ENCODE measurements at regions not wholly inside any gene's neighbourhood (a gene's known extent, or its start where the extent isn't known, plus 50 kb on each side); places are given as distances from the start of the nearest gene placed in this dataset.

GRCh38 chr2:139605668-139606067, 825.5 kb upstream of the NXPH2 start:
- no peaks in the 10 kb centered on the region for H3K27me3 ChIP-seq

GRCh38 chr2:139600166-139600565, 820.0 kb upstream of the NXPH2 start:
- DNase-seq: no peak

More at GRCh38 chr2:139605668-139606067, 825.5 kb upstream of the NXPH2 start:
- TF ChIP-seq POLR2A (IDR thresholded peaks at IDR 0.05) (no peak), EP300 (IDR thresholded peaks at IDR 0.05) (no peak), POLR2AphosphoS5 (IDR thresholded peaks at IDR 0.05) (no peak), CTCF (IDR thresholded peaks at IDR 0.05) (no peak)
- H3K27ac ChIP-seq: no peak overlapping the region
- H3K36me3 ChIP-seq: no peaks in the 10 kb centered on the region
- DNase-seq (no peak), ATAC-seq (ENCODE audit: low FRiP score in 2 of 2) (no peak)
- peaks cover 0 to 4% (median 0%) of the 10 kb centered on the region in 4 donors for H3K9me3 ChIP-seq
- H3K4me1 ChIP-seq: no peaks in the 10 kb centered on the region
- no peak overlapping the region for H3K4me3 ChIP-seq
- WGBS, 2 donors: 95 to 96% methylated on average over 2 of the region's 2 CpGs

GRCh38 chr2:139585101-139585500, 804.9 kb upstream of the NXPH2 start:
- H3K4me1 ChIP-seq: no peaks in the 10 kb centered on the region
- no peak for DNase-seq
- TF ChIP-seq CTCF (IDR thresholded peaks at IDR 0.05) (no peak), POLR2AphosphoS5 (IDR thresholded peaks at IDR 0.05) (no peak), POLR2A (IDR thresholded peaks at IDR 0.05) (no peak)
- whole genome bisulfite sequencing, 2 donors: 60 to 76% methylated on average over 1 of the region's 1 CpG
- no peaks in the 10 kb centered on the region for H3K27me3 ChIP-seq
- no peaks in the 10 kb centered on the region for H3K9me3 ChIP-seq
- H3K4me3 ChIP-seq: no peak overlapping the region
- H3K36me3 ChIP-seq: no peaks in the 10 kb centered on the region
- no peak for ATAC-seq (ENCODE audit: low FRiP score in 2 of 2)
- no peak overlapping the region for H3K27ac ChIP-seq

More at GRCh38 chr2:139600166-139600565, 820.0 kb upstream of the NXPH2 start:
- 48 to 63% methylated on average over 2 of the region's 2 CpGs for WGBS, 2 donors
- ATAC-seq (ENCODE audit: low FRiP score in 2 of 2): peak in 1 of 2 donors; percentile 34
- Histone ChIP-seq H3K27ac (no peak overlapping the region), H3K4me1 (no peaks in the 10 kb centered on the region), H3K36me3 (no peaks in the 10 kb centered on the region), H3K9me3 (no peaks in the 10 kb centered on the region), H3K4me3 (no peak overlapping the region), H3K27me3 (no peaks in the 10 kb centered on the region)
- TF ChIP-seq POLR2A (IDR thresholded peaks at IDR 0.05): no peak
- TF ChIP-seq CTCF (IDR thresholded peaks at IDR 0.05): no peak
- no peak for TF ChIP-seq POLR2AphosphoS5 (IDR thresholded peaks at IDR 0.05)
- no peak for TF ChIP-seq EP300 (IDR thresholded peaks at IDR 0.05)

GRCh38 chr2:139574371-139574770, 794.2 kb upstream of the NXPH2 start:
- Histone ChIP-seq H3K4me3 (no peak overlapping the region), H3K9me3 (peaks cover 0 to under 1% (median 0%) of the 10 kb centered on the region in 4 donors), H3K4me1 (no peaks in the 10 kb centered on the region), H3K27ac (no peak overlapping the region), H3K27me3 (no peaks in the 10 kb centered on the region), H3K36me3 (no peaks in the 10 kb centered on the region)
- TF ChIP-seq POLR2AphosphoS5 (IDR thresholded peaks at IDR 0.05) (no peak), POLR2A (IDR thresholded peaks at IDR 0.05) (no peak), EP300 (IDR thresholded peaks at IDR 0.05) (no peak), CTCF (IDR thresholded peaks at IDR 0.05) (no peak)
- DNase-seq (no peak), ATAC-seq (ENCODE audit: low FRiP score in 2 of 2) (no peak)
- WGBS, 2 donors: 3 to 14% methylated on average over 1 of the region's 1 CpG

GRCh38 chr2:139556789-139557188, 776.6 kb upstream of the NXPH2 start:
- Histone ChIP-seq H3K27ac (no peak overlapping the region), H3K4me3 (no peak overlapping the region), H3K36me3 (no peaks in the 10 kb centered on the region), H3K4me1 (no peaks in the 10 kb centered on the region), H3K27me3 (no peaks in the 10 kb centered on the region), H3K9me3 (no peaks in the 10 kb centered on the region)
- DNase-seq: no peak
- ATAC-seq (ENCODE audit: low FRiP score in 2 of 2): no peak
- 90 to 91% methylated on average over 5 of the region's 5 CpGs for WGBS, 2 donors
- TF ChIP-seq POLR2A (IDR thresholded peaks at IDR 0.05) (no peak), EP300 (IDR thresholded peaks at IDR 0.05) (no peak), POLR2AphosphoS5 (IDR thresholded peaks at IDR 0.05) (no peak), CTCF (IDR thresholded peaks at IDR 0.05) (no peak)

Data from upper lobe of left lung (tissue), 6 donors.